Gastrocnemius medialis (tissue), 4 donors: ENCODE measurements at regions not wholly inside any gene's neighbourhood (a gene's known extent, or its start where the extent isn't known, plus 50 kb on each side); places are given as distances from the start of the nearest gene placed in this dataset.

Source experiments
- ATAC-seq, 2 donors: fragments of 150-250 bp; one replicate each; pipeline ENCODE4 v1.9.1; 2016
- DNase-seq, 2 donors: peaks; one replicate each; pipeline ENCODE4 v3.0.0-alpha.2; 2019
- H3K27ac ChIP-seq, 4 donors: fragments of 200-600 bp; sonication (generic); 1 replicate in 1 of 4; 2 replicates in 3 of 4; pipeline ENCODE4 v1.5.1; 2016 to 2018; ENCODE audit warnings: mild to moderate bottlenecking in 2 of 4, moderate library complexity in 1 of 4
- H3K27me3 ChIP-seq, 3 donors: fragments of 200-600 bp; sonication (generic) in 2 of 3; 1 replicate in 1 of 3; 2 replicates in 2 of 3; pipeline versions ENCODE4 v1.5.1 to v1.6.0; 2016 to 2019; ENCODE audit warnings: mild to moderate bottlenecking in 1 of 3, moderate library complexity in 1 of 3
- H3K36me3 ChIP-seq, 2 donors: fragments of 200-600 bp; sonication (generic) in 1 of 2; one replicate each; pipeline ENCODE4 v1.5.1; 2017 to 2018
- H3K4me1 ChIP-seq, 2 donors: fragments of 200-600 bp; sonication (generic) in 1 of 2; one replicate each; pipeline ENCODE4 v1.5.1; 2016 to 2017; ENCODE audit warnings: mild to moderate bottlenecking in 2 of 2
- H3K4me3 ChIP-seq, 4 donors: fragments of 200-600 bp; sonication (generic) in 3 of 4; 1 replicate in 1 of 4; 2 replicates in 3 of 4; pipeline ENCODE4 v1.5.1; 2016 to 2019; ENCODE audit warnings: mild to moderate bottlenecking in 2 of 4
- H3K9me3 ChIP-seq, 3 donors: fragments of 200-600 bp; sonication (generic) in 2 of 3; 1 replicate in 1 of 3; 2 replicates in 2 of 3; pipeline ENCODE4 v1.5.1; 2016 to 2019
- POLR2A ChIP-seq, 2 donors: fragments of 450-650 bp; IDR thresholded peaks; one replicate each; pipeline ENCODE4 v1.6.1; 2017; ENCODE audit warnings: antibody characterized with exemption in 2 of 2, mild to moderate bottlenecking in 2 of 2, moderate library complexity in 2 of 2
- in situ Hi-C, 4 donors: fragments of 200-750 bp; cut with MboI; loops; one replicate each; pipeline versions ENCODE4 v1.15.0 to v1.8.0; 2017; ENCODE audit warnings: low sequenced_read_pairs in 4 of 4
- intact Hi-C: fragments of 100-400 bp; cut with DNase I; formaldehyde crosslinking; loops from one replicate; pipeline ENCODE4 v1.15.1; 2023; ENCODE audit warnings: low total_unique reads
- TF ChIP-seq, protein P1 (sequence below), 5 experiments: fragments of 450-650 bp in 3 of 5; fragments of 200-600 bp in 2 of 5; sonication (generic) in 2 of 5; IDR thresholded peaks in 4 of 5; conservative IDR thresholded peaks in 1 of 5; 1 replicate in 4 of 5; 2 replicates in 1 of 5; pipeline ENCODE4 v1.5.1; 2016 to 2019; ENCODE audit warnings: antibody characterized with exemption in 5 of 5, mild to moderate bottlenecking in 3 of 5, moderate library complexity in 3 of 5

DNA sequence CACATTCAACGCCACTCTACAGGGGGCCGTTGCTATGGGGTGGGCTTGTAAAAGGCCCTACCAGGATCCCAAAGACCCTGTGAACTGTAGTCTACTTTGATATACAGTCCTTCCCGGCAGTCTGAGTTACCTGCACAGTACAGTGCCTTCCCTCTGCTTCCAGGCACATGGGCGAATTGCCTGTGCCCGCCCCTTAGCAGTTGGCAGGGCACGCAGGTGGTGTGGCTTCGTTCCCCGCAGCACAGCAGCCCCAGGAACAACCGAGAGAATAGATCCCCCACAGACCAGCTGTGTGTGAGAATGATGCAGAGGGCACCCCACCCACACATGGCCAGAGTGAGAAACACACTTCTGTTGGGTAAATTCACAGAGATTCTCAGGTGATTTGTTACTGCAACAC lies 60.6 kb downstream of the MRPL57 start:
- TF ChIP-seq, protein P1, sequence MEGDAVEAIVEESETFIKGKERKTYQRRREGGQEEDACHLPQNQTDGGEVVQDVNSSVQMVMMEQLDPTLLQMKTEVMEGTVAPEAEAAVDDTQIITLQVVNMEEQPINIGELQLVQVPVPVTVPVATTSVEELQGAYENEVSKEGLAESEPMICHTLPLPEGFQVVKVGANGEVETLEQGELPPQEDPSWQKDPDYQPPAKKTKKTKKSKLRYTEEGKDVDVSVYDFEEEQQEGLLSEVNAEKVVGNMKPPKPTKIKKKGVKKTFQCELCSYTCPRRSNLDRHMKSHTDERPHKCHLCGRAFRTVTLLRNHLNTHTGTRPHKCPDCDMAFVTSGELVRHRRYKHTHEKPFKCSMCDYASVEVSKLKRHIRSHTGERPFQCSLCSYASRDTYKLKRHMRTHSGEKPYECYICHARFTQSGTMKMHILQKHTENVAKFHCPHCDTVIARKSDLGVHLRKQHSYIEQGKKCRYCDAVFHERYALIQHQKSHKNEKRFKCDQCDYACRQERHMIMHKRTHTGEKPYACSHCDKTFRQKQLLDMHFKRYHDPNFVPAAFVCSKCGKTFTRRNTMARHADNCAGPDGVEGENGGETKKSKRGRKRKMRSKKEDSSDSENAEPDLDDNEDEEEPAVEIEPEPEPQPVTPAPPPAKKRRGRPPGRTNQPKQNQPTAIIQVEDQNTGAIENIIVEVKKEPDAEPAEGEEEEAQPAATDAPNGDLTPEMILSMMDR (IDR thresholded peaks at IDR 0.05 in 4 of 5, conservative IDR thresholded peaks at IDR 0.05 in 1 of 5), result no peak
- no peak for TF ChIP-seq POLR2A (IDR thresholded peaks at IDR 0.05)

GRCh38 chr13:21238267-21238666 lies 61.8 kb downstream of the MRPL57 start:
- no peak for ATAC-seq
- no peaks in the 10 kb centered on the region for H3K36me3 ChIP-seq
- no peak for TF ChIP-seq POLR2A (IDR thresholded peaks at IDR 0.05)
- TF ChIP-seq, protein P1 (IDR thresholded peaks at IDR 0.05 in 4 of 5, conservative IDR thresholded peaks at IDR 0.05 in 1 of 5), result no peak
- peaks cover 0 to 3% (median 0%) of the 10 kb centered on the region in 3 donors for H3K27me3 ChIP-seq
- no peaks in the 10 kb centered on the region for H3K4me1 ChIP-seq
- DNase-seq, result no peak
- H3K27ac ChIP-seq, result no peak overlapping the region
- H3K9me3 ChIP-seq, result no peaks in the 10 kb centered on the region
- in situ Hi-C loops (no loop called here), intact Hi-C loops (no loop called here)
- no peak overlapping the region for H3K4me3 ChIP-seq

More for the DNA sequence above, 60.6 kb downstream of the MRPL57 start:
- H3K4me1 ChIP-seq, result no peaks in the 10 kb centered on the region
- no peaks in the 10 kb centered on the region for H3K9me3 ChIP-seq
- H3K36me3 ChIP-seq, result no peaks in the 10 kb centered on the region
- no peak for ATAC-seq
- H3K27ac ChIP-seq, result no peak overlapping the region
- no peak overlapping the region for H3K4me3 ChIP-seq
- intact Hi-C loops, result no loop called here
- in situ Hi-C loops, result no loop called here
- peaks cover 0 to 3% (median 0%) of the 10 kb centered on the region in 3 donors for H3K27me3 ChIP-seq
- DNase-seq, result no peak

- intact Hi-C loops (no loop called here), in situ Hi-C loops (no loop called here)
- TF ChIP-seq, protein P1 (IDR thresholded peaks at IDR 0.05 in 4 of 5, conservative IDR thresholded peaks at IDR 0.05 in 1 of 5), result no peak
- no peak for TF ChIP-seq POLR2A (IDR thresholded peaks at IDR 0.05)
- Histone ChIP-seq H3K27ac (no peak overlapping the region), H3K27me3 (no peaks in the 10 kb centered on the region), H3K36me3 (no peaks in the 10 kb centered on the region), H3K4me3 (no peak overlapping the region), H3K9me3 (no peaks in the 10 kb centered on the region), H3K4me1 (no peaks in the 10 kb centered on the region)
- DNase-seq, result no peak
- ATAC-seq, result no peak
These were observed 64.1 kb downstream of the MRPL57 start for GRCh38 chr13:21240586-21240985.

- DNase-seq (no peak), ATAC-seq (no peak)
- in situ Hi-C loops (no loop called here), intact Hi-C loops (no loop called here)
- Histone ChIP-seq H3K27me3 (no peaks in the 10 kb centered on the region), H3K4me1 (no peaks in the 10 kb centered on the region), H3K4me3 (no peak overlapping the region), H3K36me3 (no peaks in the 10 kb centered on the region), H3K27ac (no peak overlapping the region), H3K9me3 (no peaks in the 10 kb centered on the region)
- TF ChIP-seq POLR2A (IDR thresholded peaks at IDR 0.05), result no peak
- TF ChIP-seq, protein P1 (IDR thresholded peaks at IDR 0.05 in 4 of 5, conservative IDR thresholded peaks at IDR 0.05 in 1 of 5), result no peak
These were observed 65.8 kb downstream of the MRPL57 start for GRCh38 chr13:21242236-21242635.
